ENCODE measurements at regions not wholly inside any gene's neighbourhood (a gene's known extent, or its start where the extent isn't known, plus 50 kb on each side); places are given as distances from the start of the nearest gene placed in this dataset.
"Not testable (repeated sequence)": the region's sequence is repeated elsewhere in the genome, so short reads cannot be mapped to it uniquely, and the experiment has no call there.

DNA sequence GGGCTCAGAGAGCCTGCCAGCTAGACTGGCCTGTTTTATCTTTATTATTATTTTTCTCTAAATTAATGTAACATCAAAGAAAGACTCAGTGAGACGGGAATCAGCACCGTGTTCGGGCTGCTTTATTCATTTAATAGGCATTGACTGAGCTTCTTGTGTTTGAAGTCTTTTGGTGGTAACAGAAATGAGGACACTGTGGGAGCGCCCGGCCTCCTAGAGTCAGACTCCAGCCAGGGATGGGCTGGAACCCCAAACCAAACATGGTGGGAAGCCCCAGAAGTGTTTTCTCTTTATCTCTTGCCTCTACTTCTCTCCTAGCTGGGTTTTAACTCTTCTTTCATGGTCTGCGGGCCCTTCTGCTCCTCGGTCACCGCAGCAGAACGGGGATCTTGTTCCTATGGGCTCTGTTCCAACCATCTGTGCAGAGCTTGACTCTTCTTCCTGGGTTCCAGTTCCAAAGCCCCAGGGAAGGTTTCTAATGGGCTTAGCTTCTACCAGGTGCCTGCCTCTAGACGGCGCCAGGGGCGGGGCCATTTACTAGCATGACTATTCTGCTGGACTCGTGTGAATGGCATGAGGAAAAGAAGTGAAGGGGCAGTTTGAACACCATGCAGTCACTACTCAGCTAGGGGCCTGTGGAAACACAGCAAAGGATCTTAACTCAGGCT lies 123.8 kb downstream of the FGF18 start:
- TF ChIP-seq POLR2AphosphoS5 (IDR thresholded peaks at IDR 0.05; ENCODE audit: low read depth) = no peak
- TF ChIP-seq GABPA (IDR thresholded peaks at IDR 0.05; ENCODE audit: low read depth) = no peak
- no peak for TF ChIP-seq SPI1 (IDR thresholded peaks at IDR 0.05; ENCODE audit: borderline replicate concordance, low read depth)
- no peak for TF ChIP-seq CTCF (IDR thresholded peaks at IDR 0.05; ENCODE audit: insufficient read depth, low read length)
- TF ChIP-seq REST (IDR thresholded peaks at IDR 0.05; ENCODE audit: insufficient replicate concordance, low read depth) = no peak
- H3K27ac ChIP-seq (replicated peaks) = no peak overlapping the region
- DNase-seq (ENCODE audit: low read depth in 1 of 2, low spot score in 1 of 2) = no peak
- H3K4me3 ChIP-seq (replicated peaks; ENCODE audit: insufficient read depth, low read length) = no peak overlapping the region
- H3K27me3 ChIP-seq (ENCODE audit: insufficient read depth, poor library complexity, severe bottlenecking) = no peaks in the 10 kb centered on the region

DNA sequence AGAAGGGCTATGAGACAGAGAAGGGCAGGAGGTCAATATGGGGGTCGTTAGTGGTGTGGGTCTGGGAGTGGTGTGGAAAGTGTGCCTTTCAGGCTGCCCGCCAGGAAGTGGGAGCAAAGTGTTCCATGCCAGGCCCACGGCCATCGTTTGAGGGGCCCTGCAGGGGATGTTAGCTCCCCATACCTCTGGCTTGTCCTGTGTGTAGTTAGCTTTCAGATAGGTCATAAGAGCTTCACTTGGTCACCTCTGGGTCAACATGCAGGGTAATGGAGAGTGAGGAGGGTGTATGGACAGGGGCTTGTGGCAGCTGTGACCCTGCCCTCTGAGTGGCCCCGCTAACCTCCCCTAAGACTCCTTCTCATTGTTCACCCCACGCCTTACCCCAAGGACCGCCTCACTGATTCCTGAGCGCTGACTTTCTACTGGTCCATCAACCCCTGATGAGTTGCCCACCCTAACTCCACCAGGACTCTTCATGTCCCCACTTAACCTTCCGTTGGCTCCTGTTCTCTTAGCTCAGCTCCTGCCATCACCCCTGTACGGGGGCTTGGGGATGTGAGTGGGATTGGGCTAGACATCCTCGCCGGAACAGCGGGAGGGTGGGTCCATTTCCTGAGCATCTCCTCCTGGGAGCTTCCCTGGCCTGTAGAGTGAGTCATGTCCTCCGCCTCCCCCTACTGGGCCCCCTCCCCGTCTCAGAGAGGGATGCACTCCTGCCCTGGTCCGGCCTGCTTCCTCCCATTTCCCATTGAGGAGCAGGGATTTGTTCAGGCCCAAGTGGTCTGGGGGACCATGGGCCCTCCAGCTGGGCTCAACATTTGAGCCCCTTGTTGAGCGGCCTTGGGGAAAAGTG lies 125.7 kb downstream of the FGF18 start:
- Histone ChIP-seq H3K27ac (replicated peaks) (no peak overlapping the region), H3K4me3 (replicated peaks; ENCODE audit: insufficient read depth, low read length) (no peak overlapping the region), H3K27me3 (ENCODE audit: insufficient read depth, poor library complexity, severe bottlenecking) (no peaks in the 10 kb centered on the region)
- no peak for DNase-seq (ENCODE audit: low read depth in 1 of 2, low spot score in 1 of 2)
- no peak for TF ChIP-seq SPI1 (IDR thresholded peaks at IDR 0.05; ENCODE audit: borderline replicate concordance, low read depth)
- TF ChIP-seq GABPA (IDR thresholded peaks at IDR 0.05; ENCODE audit: low read depth) = no peak
- TF ChIP-seq POLR2AphosphoS5 (IDR thresholded peaks at IDR 0.05; ENCODE audit: low read depth) = no peak
- TF ChIP-seq REST (IDR thresholded peaks at IDR 0.05; ENCODE audit: insufficient replicate concordance, low read depth) = no peak
- no peak for TF ChIP-seq CTCF (IDR thresholded peaks at IDR 0.05; ENCODE audit: insufficient read depth, low read length)

DNA sequence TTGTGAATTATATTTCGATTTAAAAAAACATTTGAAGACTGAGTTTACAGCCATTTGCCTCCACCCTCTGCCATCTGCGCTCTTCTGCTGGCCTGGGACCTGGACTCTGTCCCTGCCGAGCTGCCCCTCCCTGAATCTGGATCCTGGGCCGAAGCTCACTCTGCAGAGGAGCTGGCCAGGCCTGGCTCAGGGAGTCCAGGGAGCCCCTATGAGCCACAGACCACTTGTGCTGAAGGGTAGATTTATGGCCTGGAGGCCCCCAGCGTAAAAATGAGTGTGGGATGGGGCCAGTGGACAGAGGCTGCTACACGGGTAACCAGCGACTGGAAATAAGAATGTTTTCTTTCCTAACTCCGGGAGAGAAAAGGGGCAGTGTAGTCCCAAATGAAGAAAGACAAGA lies 129.8 kb downstream of the FGF18 start:
- TF ChIP-seq GABPA (IDR thresholded peaks at IDR 0.05; ENCODE audit: low read depth) = no peak

DNA sequence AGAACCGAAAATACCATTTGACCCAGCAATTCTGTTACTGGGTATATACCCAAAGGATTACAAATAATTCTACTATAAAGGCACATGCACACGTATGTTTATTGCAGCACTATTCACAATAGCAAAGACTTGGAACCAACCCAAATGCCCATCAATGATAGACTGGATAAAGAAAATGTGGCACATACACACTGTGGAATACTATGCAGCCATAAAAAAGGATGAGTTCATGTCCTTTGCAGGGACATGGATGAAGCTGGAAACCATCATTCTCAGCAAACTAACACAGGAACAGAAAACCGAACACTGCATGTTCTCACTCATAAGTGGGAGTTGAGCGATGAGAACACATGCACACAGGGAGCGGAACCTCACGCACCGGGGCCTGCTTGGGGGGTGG lies 134.4 kb downstream of the FGF18 start:
- H3K27me3 ChIP-seq (ENCODE audit: insufficient read depth, poor library complexity, severe bottlenecking); H3K27ac ChIP-seq (replicated peaks); H3K4me3 ChIP-seq (replicated peaks; ENCODE audit: insufficient read depth, low read length); DNase-seq (ENCODE audit: low read depth in 1 of 2, low spot score in 1 of 2): not testable (repeated sequence)

More for the DNA sequence above, 129.8 kb downstream of the FGF18 start:
- Histone ChIP-seq H3K27me3 (ENCODE audit: insufficient read depth, poor library complexity, severe bottlenecking) (no peaks in the 10 kb centered on the region), H3K27ac (replicated peaks) (no peak overlapping the region), H3K4me3 (replicated peaks; ENCODE audit: insufficient read depth, low read length) (no peak overlapping the region)
- DNase-seq (ENCODE audit: low read depth in 1 of 2, low spot score in 1 of 2) = no peak

Data from HL-60 (cell line).